ENCODE measurements at regions not wholly inside any gene's neighbourhood (a gene's known extent, or its start where the extent isn't known, plus 50 kb on each side); places are given as distances from the start of the nearest gene placed in this dataset.

GRCh38 chr9:73537561-73537960, 385.9 kb downstream of the ANXA1 start:
- no peaks in the 10 kb centered on the region for H3K9me3 ChIP-seq
- POLR2A ChIA-PET = no interaction called here
- H2AFZ ChIP-seq (ENCODE audit: low read depth) = no peak overlapping the region
- TF ChIP-seq, protein P1, sequence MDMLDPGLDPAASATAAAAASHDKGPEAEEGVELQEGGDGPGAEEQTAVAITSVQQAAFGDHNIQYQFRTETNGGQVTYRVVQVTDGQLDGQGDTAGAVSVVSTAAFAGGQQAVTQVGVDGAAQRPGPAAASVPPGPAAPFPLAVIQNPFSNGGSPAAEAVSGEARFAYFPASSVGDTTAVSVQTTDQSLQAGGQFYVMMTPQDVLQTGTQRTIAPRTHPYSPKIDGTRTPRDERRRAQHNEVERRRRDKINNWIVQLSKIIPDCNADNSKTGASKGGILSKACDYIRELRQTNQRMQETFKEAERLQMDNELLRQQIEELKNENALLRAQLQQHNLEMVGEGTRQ (IDR thresholded peaks at IDR 0.05; ENCODE audit: borderline replicate concordance, low read depth, low read length) = no peak
- TF ChIP-seq ELF1 (IDR thresholded peaks at IDR 0.05) (no peak), NFIC (IDR thresholded peaks at IDR 0.05; ENCODE audit: borderline replicate concordance) (no peak), YY1 (IDR thresholded peaks at IDR 0.05; ENCODE audit: low read depth) (no peak), CTCF (IDR thresholded peaks at IDR 0.05) (no peak), ZBTB33 (IDR thresholded peaks at IDR 0.05; ENCODE audit: borderline replicate concordance, low read depth) (no peak), JUND (IDR thresholded peaks at IDR 0.05) (no peak), NRF1 (IDR thresholded peaks at IDR 0.05; ENCODE audit: low read depth, low read length) (no peak), GATA2 (CRISPR knock-in tag; IDR thresholded peaks at IDR 0.05) (no peak), FOSL2 (IDR thresholded peaks at IDR 0.05; ENCODE audit: borderline replicate concordance, low read depth) (no peak), TEAD4 (IDR thresholded peaks at IDR 0.05; ENCODE audit: borderline replicate concordance, insufficient read depth) (no peak), GABPA (IDR thresholded peaks at IDR 0.05; ENCODE audit: low read depth) (no peak), CHD2 (IDR thresholded peaks at IDR 0.05; ENCODE audit: low read length, partially characterized antibody) (no peak), RFX5 (IDR thresholded peaks at IDR 0.05; ENCODE audit: low read length) (no peak)
- TF ChIP-seq, protein P2, sequence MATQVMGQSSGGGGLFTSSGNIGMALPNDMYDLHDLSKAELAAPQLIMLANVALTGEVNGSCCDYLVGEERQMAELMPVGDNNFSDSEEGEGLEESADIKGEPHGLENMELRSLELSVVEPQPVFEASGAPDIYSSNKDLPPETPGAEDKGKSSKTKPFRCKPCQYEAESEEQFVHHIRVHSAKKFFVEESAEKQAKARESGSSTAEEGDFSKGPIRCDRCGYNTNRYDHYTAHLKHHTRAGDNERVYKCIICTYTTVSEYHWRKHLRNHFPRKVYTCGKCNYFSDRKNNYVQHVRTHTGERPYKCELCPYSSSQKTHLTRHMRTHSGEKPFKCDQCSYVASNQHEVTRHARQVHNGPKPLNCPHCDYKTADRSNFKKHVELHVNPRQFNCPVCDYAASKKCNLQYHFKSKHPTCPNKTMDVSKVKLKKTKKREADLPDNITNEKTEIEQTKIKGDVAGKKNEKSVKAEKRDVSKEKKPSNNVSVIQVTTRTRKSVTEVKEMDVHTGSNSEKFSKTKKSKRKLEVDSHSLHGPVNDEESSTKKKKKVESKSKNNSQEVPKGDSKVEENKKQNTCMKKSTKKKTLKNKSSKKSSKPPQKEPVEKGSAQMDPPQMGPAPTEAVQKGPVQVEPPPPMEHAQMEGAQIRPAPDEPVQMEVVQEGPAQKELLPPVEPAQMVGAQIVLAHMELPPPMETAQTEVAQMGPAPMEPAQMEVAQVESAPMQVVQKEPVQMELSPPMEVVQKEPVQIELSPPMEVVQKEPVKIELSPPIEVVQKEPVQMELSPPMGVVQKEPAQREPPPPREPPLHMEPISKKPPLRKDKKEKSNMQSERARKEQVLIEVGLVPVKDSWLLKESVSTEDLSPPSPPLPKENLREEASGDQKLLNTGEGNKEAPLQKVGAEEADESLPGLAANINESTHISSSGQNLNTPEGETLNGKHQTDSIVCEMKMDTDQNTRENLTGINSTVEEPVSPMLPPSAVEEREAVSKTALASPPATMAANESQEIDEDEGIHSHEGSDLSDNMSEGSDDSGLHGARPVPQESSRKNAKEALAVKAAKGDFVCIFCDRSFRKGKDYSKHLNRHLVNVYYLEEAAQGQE (IDR thresholded peaks at IDR 0.05; ENCODE audit: low read depth, low read length) = no peak
- H3K79me2 ChIP-seq (ENCODE audit: insufficient read depth) = no peaks in the 10 kb centered on the region
- no peak overlapping the region for H3K4me2 ChIP-seq
- DNase-seq = no peak
- H3K4me1 ChIP-seq (ENCODE audit: control insufficient read depth in 1 of 2, insufficient read depth in 2 of 2, low read depth in 1 of 2, low read length in 1 of 2) = no peaks in the 10 kb centered on the region; a peak in 1 of 4 replicates
- CTCF ChIA-PET = no interaction called here
- no peak overlapping the region for H3K9ac ChIP-seq
- no peaks in the 10 kb centered on the region for H3K27me3 ChIP-seq (ENCODE audit: insufficient read depth)
- no peaks in the 10 kb centered on the region for H3K36me3 ChIP-seq (replicated peaks in 1 of 2; ENCODE audit: control insufficient read depth in 1 of 2, insufficient read depth in 2 of 2, low read length in 1 of 2)
- no peaks in the 10 kb centered on the region for H3F3A ChIP-seq (replicated peaks; ENCODE audit: insufficient read depth)
- WGBS (ENCODE audit: low lambda C conversion rate) = 61% methylated on average over 5 of the region's 5 CpGs
- no peak overlapping the region for H3K4me3 ChIP-seq (ENCODE audit: low read depth in 2 of 2, low read length in 1 of 2)
- no peaks in the 10 kb centered on the region for H4K20me1 ChIP-seq (ENCODE audit: insufficient read depth)
- H3K9me2 ChIP-seq = no peaks in the 10 kb centered on the region
- no peak overlapping the region for H3K27ac ChIP-seq (ENCODE audit: low read depth in 2 of 2, low read length in 1 of 2)

Measured in SK-N-SH (cell line).